GM12874 (cell line): ENCODE measurements at regions not wholly inside any gene's neighbourhood (a gene's known extent, or its start where the extent isn't known, plus 50 kb on each side); places are given as distances from the start of the nearest gene placed in this dataset.

Source experiments
- CTCF ChIP-seq: IDR thresholded peaks from 2 replicates; pipeline ENCODE4 v1.5.1; 2011; ENCODE audit warnings: low read depth, mild to moderate bottlenecking, control low read depth, low read length, moderate library complexity; ENCODE audit not compliant: insufficient read depth

GRCh38 chr1:59041646-59042277 is 255.1 kb upstream of the FGGY start:
- TF ChIP-seq CTCF = no peak

GRCh38 chr1:59043796-59044195 is 253.1 kb upstream of the FGGY start:
- no peak for TF ChIP-seq CTCF

GRCh38 chr1:59044535-59045121 is 252.3 kb upstream of the FGGY start:
- no peak for TF ChIP-seq CTCF

- no peak for TF ChIP-seq CTCF
Observed at GRCh38 chr1:59045137-59045536, 251.8 kb upstream of the FGGY start.

- no peak for TF ChIP-seq CTCF
Observed at GRCh38 chr1:59045636-59046035, 251.3 kb upstream of the FGGY start.

- no peak for TF ChIP-seq CTCF
Observed at GRCh38 chr1:59046134-59046533, 250.8 kb upstream of the FGGY start.

GRCh38 chr1:59046730-59047157 is 250.2 kb upstream of the FGGY start:
- peak; percentile 46 for TF ChIP-seq CTCF
